ENCODE measurements at regions not wholly inside any gene's neighbourhood (a gene's known extent, or its start where the extent isn't known, plus 50 kb on each side); places are given as distances from the start of the nearest gene placed in this dataset.

DNA sequence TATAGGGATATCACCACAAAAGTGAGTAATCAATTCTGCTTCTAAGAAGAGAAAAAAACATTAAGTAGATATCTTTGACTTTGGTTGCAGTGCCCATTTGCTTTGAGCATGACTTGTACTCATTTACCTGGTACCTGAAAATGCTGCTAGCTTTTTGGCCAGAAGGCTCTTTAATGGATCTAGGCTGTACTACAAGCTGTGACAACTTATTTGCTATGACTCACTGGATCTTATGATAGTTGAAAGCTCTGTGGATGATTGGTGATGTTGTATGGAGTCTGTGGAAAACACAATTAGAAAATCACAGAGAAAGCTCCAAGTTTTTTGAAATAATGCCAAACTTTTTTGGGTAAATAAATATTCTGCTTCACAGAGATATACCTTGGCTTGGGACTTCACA, 960.9 kb upstream of the FBXO33 start:
- Mint-ChIP-seq H3K27me3 (no peaks in the 10 kb centered on the region), H3K9me3 (peaks cover 2% of the 10 kb centered on the region), H3K27ac (no peak overlapping the region), H3K4me3 (no peak overlapping the region), H3K36me3 (ENCODE audit: low read depth) (no peaks in the 10 kb centered on the region), H3K4me1 (ENCODE audit: low read depth) (no peaks in the 10 kb centered on the region)
- ATAC-seq = no peak
- intact Hi-C loops (cut with micrococcal nuclease) = no loop called here
- ChIA-PET CTCF (interaction anchor here (0.7 kb wide), 1 partner anchor 9 kb away, joined by 3 read pairs; no protein-coding TSS in a partner anchor), POLR2A (no interaction called here)
- no peak for DNase-seq
- TF ChIP-seq, protein P1, sequence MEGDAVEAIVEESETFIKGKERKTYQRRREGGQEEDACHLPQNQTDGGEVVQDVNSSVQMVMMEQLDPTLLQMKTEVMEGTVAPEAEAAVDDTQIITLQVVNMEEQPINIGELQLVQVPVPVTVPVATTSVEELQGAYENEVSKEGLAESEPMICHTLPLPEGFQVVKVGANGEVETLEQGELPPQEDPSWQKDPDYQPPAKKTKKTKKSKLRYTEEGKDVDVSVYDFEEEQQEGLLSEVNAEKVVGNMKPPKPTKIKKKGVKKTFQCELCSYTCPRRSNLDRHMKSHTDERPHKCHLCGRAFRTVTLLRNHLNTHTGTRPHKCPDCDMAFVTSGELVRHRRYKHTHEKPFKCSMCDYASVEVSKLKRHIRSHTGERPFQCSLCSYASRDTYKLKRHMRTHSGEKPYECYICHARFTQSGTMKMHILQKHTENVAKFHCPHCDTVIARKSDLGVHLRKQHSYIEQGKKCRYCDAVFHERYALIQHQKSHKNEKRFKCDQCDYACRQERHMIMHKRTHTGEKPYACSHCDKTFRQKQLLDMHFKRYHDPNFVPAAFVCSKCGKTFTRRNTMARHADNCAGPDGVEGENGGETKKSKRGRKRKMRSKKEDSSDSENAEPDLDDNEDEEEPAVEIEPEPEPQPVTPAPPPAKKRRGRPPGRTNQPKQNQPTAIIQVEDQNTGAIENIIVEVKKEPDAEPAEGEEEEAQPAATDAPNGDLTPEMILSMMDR (IDR thresholded peaks at IDR 0.05) = no peak

DNA sequence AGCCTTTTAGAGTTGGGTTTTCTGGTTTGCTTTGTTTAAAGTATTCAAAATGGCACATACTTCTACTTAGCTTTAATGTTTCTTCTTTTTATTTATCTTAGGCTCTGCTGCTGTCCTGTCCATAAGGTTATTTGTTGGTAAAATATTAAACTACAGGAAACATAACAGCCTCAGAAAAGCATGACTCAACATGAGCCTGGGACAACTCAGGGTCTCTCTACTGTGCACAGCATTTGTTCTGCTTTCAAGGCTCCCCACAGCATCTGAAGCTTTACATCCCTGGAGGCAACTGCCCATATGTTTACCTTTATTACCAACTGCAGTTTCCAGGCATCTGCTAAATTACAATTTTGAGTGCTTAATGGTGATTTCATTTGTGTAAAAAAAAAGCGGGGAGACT, 954.2 kb upstream of the FBXO33 start:
- Mint-ChIP-seq H3K4me3 (no peak overlapping the region), H3K27me3 (no peaks in the 10 kb centered on the region), H3K36me3 (ENCODE audit: low read depth) (no peaks in the 10 kb centered on the region), H3K9me3 (no peaks in the 10 kb centered on the region), H3K27ac (no peak overlapping the region), H3K4me1 (ENCODE audit: low read depth) (no peaks in the 10 kb centered on the region)
- ChIA-PET CTCF (no interaction called here), POLR2A (no interaction called here)
- DNase-seq = no peak
- TF ChIP-seq, protein P1 (IDR thresholded peaks at IDR 0.05) = no peak
- intact Hi-C loops (cut with micrococcal nuclease) = no loop called here
- no peak for ATAC-seq

DNA sequence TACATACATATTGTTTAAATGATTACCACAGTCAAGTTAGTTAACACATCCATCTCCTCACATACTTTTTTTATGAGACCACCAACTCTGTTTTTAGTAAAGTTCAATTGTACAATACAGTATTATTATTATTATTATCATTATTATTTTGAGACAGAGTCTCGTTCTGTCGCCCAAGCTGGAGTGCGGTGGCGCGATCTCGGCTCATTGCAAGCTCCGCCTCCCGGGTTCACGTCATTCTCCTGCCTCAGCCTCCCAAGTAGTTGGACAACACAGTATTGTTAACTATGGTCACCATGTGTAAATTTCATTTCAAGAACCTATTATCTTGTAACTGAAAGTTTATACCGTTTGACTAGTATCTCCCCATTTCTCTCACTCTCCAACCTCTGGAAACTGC, 942.0 kb upstream of the FBXO33 start:
- ChIA-PET POLR2A (no interaction called here), CTCF (no interaction called here)
- no peaks in the 10 kb centered on the region for H3K4me1 Mint-ChIP-seq (ENCODE audit: low read depth)
- ATAC-seq (no peak), DNase-seq (no peak)
- H3K9me3 Mint-ChIP-seq = peaks cover 1% of the 10 kb centered on the region
- intact Hi-C loops (cut with micrococcal nuclease) = no loop called here
- no peak overlapping the region for H3K4me3 Mint-ChIP-seq
- no peak overlapping the region for H3K27ac Mint-ChIP-seq
- TF ChIP-seq, protein P1 (IDR thresholded peaks at IDR 0.05) = no peak
- no peaks in the 10 kb centered on the region for H3K27me3 Mint-ChIP-seq
- no peaks in the 10 kb centered on the region for H3K36me3 Mint-ChIP-seq (ENCODE audit: low read depth)

DNA sequence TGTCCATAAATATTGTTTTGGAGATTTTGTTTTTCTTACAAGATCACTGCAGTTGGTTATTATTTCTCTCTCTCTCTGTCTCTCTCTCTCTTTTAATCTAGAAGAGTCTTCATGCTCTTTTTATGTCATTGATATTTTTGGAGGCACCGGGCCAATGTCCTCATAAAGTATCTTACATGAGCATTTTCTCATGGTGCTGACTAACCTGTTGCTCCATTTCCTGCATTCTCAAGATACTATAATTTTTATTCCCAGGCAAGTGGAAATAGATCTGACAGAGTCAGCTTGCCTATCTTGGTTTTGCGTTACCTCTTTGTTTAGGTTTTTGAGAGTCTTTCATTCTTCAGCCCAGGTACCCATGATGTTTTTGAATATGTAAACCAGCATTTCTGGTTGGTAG, 938.8 kb upstream of the FBXO33 start:
- no peaks in the 10 kb centered on the region for H3K4me1 Mint-ChIP-seq (ENCODE audit: low read depth)
- H3K36me3 Mint-ChIP-seq (ENCODE audit: low read depth) = no peaks in the 10 kb centered on the region
- intact Hi-C loops (cut with micrococcal nuclease) = no loop called here
- ATAC-seq (no peak), DNase-seq (no peak)
- ChIA-PET CTCF (no interaction called here), POLR2A (no interaction called here)
- H3K27me3 Mint-ChIP-seq = no peaks in the 10 kb centered on the region
- H3K4me3 Mint-ChIP-seq = no peak overlapping the region
- TF ChIP-seq, protein P1 (IDR thresholded peaks at IDR 0.05) = no peak
- no peak overlapping the region for H3K27ac Mint-ChIP-seq
- no peaks in the 10 kb centered on the region for H3K9me3 Mint-ChIP-seq

DNA sequence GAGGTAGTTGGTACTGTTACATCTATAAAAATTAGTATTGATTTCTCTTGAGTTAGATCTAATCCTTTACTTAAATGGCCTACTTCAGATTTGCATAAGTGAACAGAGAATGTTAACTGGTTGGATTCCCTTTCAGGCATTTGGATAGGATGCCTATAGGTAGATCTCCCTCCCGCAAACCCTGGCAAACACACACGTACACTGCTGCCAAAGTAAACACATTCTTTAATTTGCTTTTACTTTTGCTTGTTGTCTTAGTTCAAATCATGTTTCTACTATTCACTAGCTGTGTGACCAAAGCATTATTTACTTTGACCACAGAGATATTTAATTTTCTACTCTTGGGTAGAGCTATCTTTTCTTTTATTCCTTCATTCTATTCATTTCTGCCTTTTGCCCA, 936.1 kb upstream of the FBXO33 start:
- DNase-seq (no peak), ATAC-seq (no peak)
- intact Hi-C loops (cut with micrococcal nuclease) = no loop called here
- H3K4me3 Mint-ChIP-seq = no peak overlapping the region
- H3K36me3 Mint-ChIP-seq (ENCODE audit: low read depth) = no peaks in the 10 kb centered on the region
- H3K27me3 Mint-ChIP-seq = no peaks in the 10 kb centered on the region
- ChIA-PET POLR2A (no interaction called here), CTCF (no interaction called here)
- TF ChIP-seq, protein P1 (IDR thresholded peaks at IDR 0.05) = no peak
- no peaks in the 10 kb centered on the region for H3K9me3 Mint-ChIP-seq
- H3K27ac Mint-ChIP-seq = no peak overlapping the region
- H3K4me1 Mint-ChIP-seq (ENCODE audit: low read depth) = no peaks in the 10 kb centered on the region
